ENCODE measurements at regions not wholly inside any gene's neighbourhood (a gene's known extent, or its start where the extent isn't known, plus 50 kb on each side); places are given as distances from the start of the nearest gene placed in this dataset.
"Not testable (repeated sequence)": the region's sequence is repeated elsewhere in the genome, so short reads cannot be mapped to it uniquely, and the experiment has no call there.

DNA sequence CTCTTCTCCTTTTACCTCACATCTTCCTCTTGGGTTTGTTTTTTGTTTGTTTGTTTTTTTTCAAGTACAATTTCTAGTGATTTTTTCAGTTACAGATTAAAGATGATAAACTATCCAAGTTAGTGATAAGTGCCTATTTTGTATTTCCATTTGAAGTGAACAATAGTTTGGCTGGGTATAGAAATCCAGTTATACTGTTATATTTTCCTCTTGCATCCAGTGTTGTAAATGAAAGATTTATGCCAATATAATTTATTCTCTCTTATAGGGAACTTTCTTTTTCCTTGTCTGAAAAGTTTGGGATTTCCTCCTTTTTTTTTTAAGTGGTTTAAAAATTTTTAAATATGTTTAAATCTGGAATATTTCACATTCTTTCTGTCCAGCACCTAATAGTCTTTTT lies 169.4 kb downstream of the CPEB2 start:
- H3K4me3 ChIP-seq (ENCODE audit: low read depth, low read length) = no peak overlapping the region
- DNase-seq (ENCODE audit: low read depth) = no peak
- TF ChIP-seq, protein P1, sequence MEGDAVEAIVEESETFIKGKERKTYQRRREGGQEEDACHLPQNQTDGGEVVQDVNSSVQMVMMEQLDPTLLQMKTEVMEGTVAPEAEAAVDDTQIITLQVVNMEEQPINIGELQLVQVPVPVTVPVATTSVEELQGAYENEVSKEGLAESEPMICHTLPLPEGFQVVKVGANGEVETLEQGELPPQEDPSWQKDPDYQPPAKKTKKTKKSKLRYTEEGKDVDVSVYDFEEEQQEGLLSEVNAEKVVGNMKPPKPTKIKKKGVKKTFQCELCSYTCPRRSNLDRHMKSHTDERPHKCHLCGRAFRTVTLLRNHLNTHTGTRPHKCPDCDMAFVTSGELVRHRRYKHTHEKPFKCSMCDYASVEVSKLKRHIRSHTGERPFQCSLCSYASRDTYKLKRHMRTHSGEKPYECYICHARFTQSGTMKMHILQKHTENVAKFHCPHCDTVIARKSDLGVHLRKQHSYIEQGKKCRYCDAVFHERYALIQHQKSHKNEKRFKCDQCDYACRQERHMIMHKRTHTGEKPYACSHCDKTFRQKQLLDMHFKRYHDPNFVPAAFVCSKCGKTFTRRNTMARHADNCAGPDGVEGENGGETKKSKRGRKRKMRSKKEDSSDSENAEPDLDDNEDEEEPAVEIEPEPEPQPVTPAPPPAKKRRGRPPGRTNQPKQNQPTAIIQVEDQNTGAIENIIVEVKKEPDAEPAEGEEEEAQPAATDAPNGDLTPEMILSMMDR (IDR thresholded peaks at IDR 0.05; ENCODE audit: control insufficient read depth, extremely low read depth, insufficient read depth) = no peak

DNA sequence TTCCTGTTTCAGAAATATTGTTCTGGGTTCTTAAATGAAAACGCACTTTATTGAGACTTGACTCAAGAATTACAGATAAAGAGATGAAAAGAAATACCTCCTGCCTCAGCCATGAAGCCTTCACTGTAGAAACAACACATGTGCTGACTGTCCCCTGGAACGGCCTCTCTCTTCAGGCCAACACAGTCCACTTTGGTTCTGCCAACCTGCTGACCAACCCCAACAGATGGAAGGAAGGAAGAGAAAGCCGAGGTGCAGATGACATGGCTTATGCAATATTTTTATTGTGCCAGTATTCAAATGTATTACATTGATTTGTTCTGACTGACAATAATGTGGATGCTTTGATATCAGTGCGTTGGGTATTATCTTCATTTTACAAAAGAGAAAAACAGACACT lies 171.0 kb downstream of the CPEB2 start:
- TF ChIP-seq, protein P1 (IDR thresholded peaks at IDR 0.05; ENCODE audit: control insufficient read depth, extremely low read depth, insufficient read depth) = no peak
- no peak overlapping the region for H3K4me3 ChIP-seq (ENCODE audit: low read depth, low read length)

GRCh38 chr4:15174168-15174567 lies 171.9 kb downstream of the CPEB2 start:
- H3K4me3 ChIP-seq (ENCODE audit: low read depth, low read length); DNase-seq (ENCODE audit: low read depth): not testable (repeated sequence)

More for the DNA sequence above, 171.0 kb downstream of the CPEB2 start:
- no peak for DNase-seq (ENCODE audit: low read depth)

GRCh38 chr4:15179842-15180241 lies 177.6 kb downstream of the CPEB2 start:
- H3K4me3 ChIP-seq (ENCODE audit: low read depth, low read length) = not testable (repeated sequence)

GRCh38 chr4:15182600-15183220 lies 180.4 kb downstream of the CPEB2 start:
- no peak for DNase-seq (ENCODE audit: low read depth)
- H3K4me3 ChIP-seq (ENCODE audit: low read depth, low read length) = no peak overlapping the region
- TF ChIP-seq, protein P1 (IDR thresholded peaks at IDR 0.05; ENCODE audit: control insufficient read depth, extremely low read depth, insufficient read depth) = no peak

More at GRCh38 chr4:15179842-15180241, 177.6 kb downstream of the CPEB2 start:
- not testable (repeated sequence) for DNase-seq (ENCODE audit: low read depth)

DNA sequence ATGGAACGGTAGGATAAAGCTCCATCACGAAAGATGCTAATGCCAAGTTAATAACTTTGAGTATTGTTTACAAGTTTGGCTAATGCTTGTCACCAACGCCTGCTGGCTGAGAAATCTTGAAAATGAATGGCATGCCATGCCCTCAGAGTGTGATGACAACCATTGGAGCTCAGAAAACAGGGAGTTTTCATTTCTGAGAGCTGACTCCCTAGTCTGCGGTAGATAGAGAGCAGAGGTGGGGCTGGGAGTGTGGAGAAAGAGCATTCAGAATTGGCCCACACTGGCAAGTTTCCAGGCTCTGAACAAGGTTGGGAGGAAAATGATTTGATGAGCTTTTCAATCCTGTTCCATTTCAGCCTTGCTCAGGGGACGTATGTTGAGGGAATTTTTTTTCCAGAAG lies 183.9 kb downstream of the CPEB2 start:
- TF ChIP-seq, protein P1 (IDR thresholded peaks at IDR 0.05; ENCODE audit: control insufficient read depth, extremely low read depth, insufficient read depth) = no peak
- DNase-seq (ENCODE audit: low read depth) = no peak
- H3K4me3 ChIP-seq (ENCODE audit: low read depth, low read length) = no peak overlapping the region

DNA sequence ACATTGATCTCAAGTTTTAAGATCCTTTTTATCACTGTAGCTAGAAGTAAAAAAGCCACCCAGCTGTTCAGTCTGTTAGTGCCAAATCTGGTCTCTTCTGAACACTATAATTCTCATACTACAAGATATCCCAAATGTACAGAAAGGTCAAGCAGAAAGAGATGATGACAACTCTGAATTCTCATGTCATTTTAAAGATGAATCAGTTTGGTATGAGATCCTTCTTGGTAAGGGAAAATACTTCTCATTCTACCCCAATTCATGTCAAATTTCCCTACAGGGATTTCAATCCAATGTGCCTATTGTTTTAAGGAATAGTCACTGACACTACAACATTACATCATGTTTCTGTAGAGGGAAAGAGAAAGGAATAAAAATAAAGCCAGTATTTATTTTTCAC lies 184.5 kb downstream of the CPEB2 start:
- DNase-seq (ENCODE audit: low read depth) = no peak
- H3K4me3 ChIP-seq (ENCODE audit: low read depth, low read length) = no peak overlapping the region
- TF ChIP-seq, protein P1 (IDR thresholded peaks at IDR 0.05; ENCODE audit: control insufficient read depth, extremely low read depth, insufficient read depth) = no peak
